GM20000 (cell line): ENCODE measurements at regions not wholly inside any gene's neighbourhood (a gene's known extent, or its start where the extent isn't known, plus 50 kb on each side); places are given as distances from the start of the nearest gene placed in this dataset.
A peak's percentile ranks its signal among the peaks of the same experiment; 100 is the strongest.

ENCODE experiments used
- DNase-seq: peaks from one replicate; pipeline ENCODE4 v3.0.0; 2012; ENCODE audit warnings: low spot score
- TF ChIP-seq, protein P1 (sequence below): IDR thresholded peaks from 2 replicates; pipeline ENCODE4 v1.5.1; 2012; ENCODE audit warnings: mild to moderate bottlenecking, control low read depth; ENCODE audit errors: extremely low read depth, missing control alignments

DNA sequence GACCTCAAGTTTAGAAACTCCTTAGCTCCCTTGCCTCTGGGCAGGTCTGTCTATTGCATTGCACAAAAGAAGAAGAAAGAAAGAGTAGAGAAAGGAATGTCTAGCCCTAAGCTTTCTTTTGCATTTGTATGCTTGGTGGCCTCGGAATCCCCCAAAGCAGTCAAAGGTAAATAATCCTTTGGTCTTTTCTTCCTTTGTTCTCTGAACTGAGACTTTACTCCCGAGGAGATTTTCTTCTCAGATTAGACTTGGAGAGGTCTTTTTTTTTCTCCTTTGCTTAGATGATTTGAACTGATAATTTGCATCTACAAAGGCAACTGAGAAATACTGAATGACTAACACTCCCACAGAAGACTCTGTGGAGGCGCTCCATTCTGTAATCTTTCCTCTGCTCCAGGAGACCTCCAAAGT lies 93.2 kb downstream of the AKR1D1 start:
- no peak for DNase-seq
- TF ChIP-seq, protein P1, sequence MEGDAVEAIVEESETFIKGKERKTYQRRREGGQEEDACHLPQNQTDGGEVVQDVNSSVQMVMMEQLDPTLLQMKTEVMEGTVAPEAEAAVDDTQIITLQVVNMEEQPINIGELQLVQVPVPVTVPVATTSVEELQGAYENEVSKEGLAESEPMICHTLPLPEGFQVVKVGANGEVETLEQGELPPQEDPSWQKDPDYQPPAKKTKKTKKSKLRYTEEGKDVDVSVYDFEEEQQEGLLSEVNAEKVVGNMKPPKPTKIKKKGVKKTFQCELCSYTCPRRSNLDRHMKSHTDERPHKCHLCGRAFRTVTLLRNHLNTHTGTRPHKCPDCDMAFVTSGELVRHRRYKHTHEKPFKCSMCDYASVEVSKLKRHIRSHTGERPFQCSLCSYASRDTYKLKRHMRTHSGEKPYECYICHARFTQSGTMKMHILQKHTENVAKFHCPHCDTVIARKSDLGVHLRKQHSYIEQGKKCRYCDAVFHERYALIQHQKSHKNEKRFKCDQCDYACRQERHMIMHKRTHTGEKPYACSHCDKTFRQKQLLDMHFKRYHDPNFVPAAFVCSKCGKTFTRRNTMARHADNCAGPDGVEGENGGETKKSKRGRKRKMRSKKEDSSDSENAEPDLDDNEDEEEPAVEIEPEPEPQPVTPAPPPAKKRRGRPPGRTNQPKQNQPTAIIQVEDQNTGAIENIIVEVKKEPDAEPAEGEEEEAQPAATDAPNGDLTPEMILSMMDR, result no peak

GRCh38 chr7:138170298-138170697 lies 94.0 kb downstream of the AKR1D1 start:
- no peak for DNase-seq
- TF ChIP-seq, protein P1, result no peak

- DNase-seq, result peak; percentile 24
- TF ChIP-seq, protein P1, result no peak
These were observed 94.9 kb downstream of the AKR1D1 start for GRCh38 chr7:138170959-138171703.

DNA sequence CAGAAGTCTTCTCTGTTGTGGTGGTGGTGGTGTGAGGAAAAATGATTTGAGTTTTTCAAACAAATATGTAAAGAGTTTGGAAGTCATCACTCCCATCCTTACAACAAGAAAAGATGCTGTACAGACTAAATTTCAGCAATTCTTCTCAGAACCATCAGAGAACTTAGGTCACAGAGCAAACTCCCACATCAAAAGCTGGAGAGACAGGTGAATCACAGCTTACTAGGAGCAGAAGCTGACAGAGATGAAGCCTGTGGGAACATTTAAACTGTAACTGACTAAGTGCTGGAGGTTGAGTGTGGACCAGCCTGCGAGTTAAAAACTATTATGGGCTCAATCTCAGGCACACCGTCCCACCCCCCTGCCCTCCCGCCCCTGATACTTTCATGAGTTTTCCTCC lies 97.3 kb downstream of the AKR1D1 start:
- TF ChIP-seq, protein P1, result no peak
- DNase-seq, result no peak

DNA sequence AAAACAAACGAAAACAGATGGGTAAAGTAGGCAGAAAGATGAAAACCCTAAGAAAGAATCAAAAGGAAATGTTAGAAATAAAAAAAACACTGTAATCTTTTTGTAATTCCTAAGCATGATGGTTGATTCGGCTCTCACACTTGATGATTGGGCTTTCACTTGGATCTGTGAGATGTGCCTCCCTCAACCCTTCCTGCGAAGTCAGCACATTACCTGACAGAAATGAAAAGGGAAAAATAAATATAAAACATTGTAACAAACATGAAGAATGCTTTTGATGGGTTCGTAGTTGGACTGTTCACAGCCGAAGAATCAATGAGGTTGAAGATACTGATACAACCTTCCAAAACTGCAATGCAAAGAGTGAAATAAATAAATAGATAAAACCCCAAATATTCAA lies 99.8 kb downstream of the AKR1D1 start:
- DNase-seq, result no peak
- TF ChIP-seq, protein P1, result no peak

- no peak for DNase-seq
- TF ChIP-seq, protein P1, result no peak
These were observed 107.9 kb downstream of the AKR1D1 start for GRCh38 chr7:138184191-138184590.

DNA sequence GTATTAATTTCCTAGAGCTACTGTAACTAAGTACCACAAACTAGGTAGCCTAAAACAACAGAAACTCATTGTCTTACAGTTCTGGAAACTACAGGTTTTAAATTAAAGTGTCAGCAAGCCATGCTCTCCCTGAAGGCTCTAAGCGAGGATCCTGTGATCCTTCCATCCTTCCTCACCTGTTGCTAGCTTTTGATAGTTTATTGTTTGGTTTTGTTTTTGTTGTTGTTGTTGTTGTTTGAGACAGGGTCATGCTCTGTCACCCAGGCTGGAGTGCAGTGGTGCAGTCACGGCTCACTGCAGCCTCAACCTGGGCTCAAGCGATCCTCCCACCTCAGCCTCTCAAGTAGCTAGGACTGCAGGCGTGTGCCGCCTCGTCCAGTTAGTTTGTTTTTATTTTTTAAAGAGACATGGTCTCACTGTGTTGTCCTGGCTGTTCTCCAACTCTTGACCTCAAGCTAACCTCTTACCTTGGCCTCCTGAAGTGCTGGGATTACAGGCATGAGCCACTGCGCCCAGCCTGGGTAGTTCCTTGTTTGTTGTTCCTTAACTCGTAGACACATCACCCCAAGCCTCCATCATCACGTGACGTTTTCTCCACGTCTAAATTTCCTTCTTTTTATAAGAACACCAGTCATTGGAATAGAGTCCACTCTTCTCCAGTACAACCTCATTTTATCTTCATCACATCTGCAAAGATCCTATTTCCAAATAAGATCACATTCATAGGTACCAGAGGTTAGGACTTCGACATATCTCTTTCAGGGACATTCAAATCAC lies 109.1 kb downstream of the AKR1D1 start:
- no peak for DNase-seq
- TF ChIP-seq, protein P1, result no peak
